Fibroblast of lung (primary cell): ENCODE measurements at regions not wholly inside any gene's neighbourhood (a gene's known extent, or its start where the extent isn't known, plus 50 kb on each side); places are given as distances from the start of the nearest gene placed in this dataset.

Experiments
- DNase-seq, 2 donors: peaks; one replicate each; pipeline versions ENCODE4 v3.0.0 to v3.0.0-alpha.2; 2010; ENCODE audit warnings: low read depth in 2 of 2
- H2AFZ ChIP-seq: 2 replicates; pipeline ENCODE4 v1.5.1; 2012; ENCODE audit warnings: low read length, control low read depth, inconsistent platforms
- H3K27ac ChIP-seq: 2 replicates; pipeline ENCODE4 v1.5.1; 2011; ENCODE audit warnings: low read length, control low read depth; ENCODE audit not compliant: insufficient read depth
- H3K27me3 ChIP-seq: 2 replicates; pipeline ENCODE4 v1.5.1; 2011; ENCODE audit warnings: mild to moderate bottlenecking, low read length; ENCODE audit not compliant: control insufficient read depth, insufficient read depth
- H3K36me3 ChIP-seq: 2 replicates; pipeline ENCODE4 v1.5.1; 2011; ENCODE audit warnings: low read length; ENCODE audit not compliant: control insufficient read depth, insufficient read depth
- H3K4me1 ChIP-seq: 2 replicates; pipeline ENCODE4 v1.5.1; 2011; ENCODE audit warnings: low read length; ENCODE audit not compliant: control insufficient read depth, insufficient read depth; ENCODE audit errors: extremely low read depth
- H3K4me2 ChIP-seq: 2 replicates; pipeline ENCODE4 v1.5.1; 2011; ENCODE audit warnings: low read length, control low read depth; ENCODE audit not compliant: insufficient read depth; ENCODE audit errors: extremely low read depth
- H3K4me3 ChIP-seq, 4 experiments: fragments of 200-600 bp in 1 of 4; sonication (generic) in 1 of 4; replicated peaks in 1 of 4; 2 replicates each; pipeline ENCODE4 v1.5.1; 2011 to 2016; ENCODE audit warnings: low read length in 4 of 4, low read depth in 3 of 4, mild to moderate bottlenecking in 3 of 4, control low read depth in 2 of 4, inconsistent platforms in 1 of 4, mixed read lengths in 1 of 4; ENCODE audit not compliant: insufficient read depth in 1 of 4; ENCODE audit errors: control extremely low read depth in 1 of 4
- H3K79me2 ChIP-seq: 2 replicates; pipeline ENCODE4 v1.5.1; 2012; ENCODE audit warnings: mild to moderate bottlenecking, low read length, inconsistent platforms; ENCODE audit not compliant: control insufficient read depth, insufficient read depth
- H3K9ac ChIP-seq: 2 replicates; pipeline ENCODE4 v1.5.1; 2011; ENCODE audit warnings: mild to moderate bottlenecking, low read length, control low read depth; ENCODE audit not compliant: insufficient read depth
- H3K9me3 ChIP-seq: 2 replicates; pipeline ENCODE4 v1.5.1; 2012; ENCODE audit warnings: low read depth, low read length; ENCODE audit not compliant: control insufficient read depth, insufficient read depth
- H4K20me1 ChIP-seq: 2 replicates; pipeline ENCODE4 v1.5.1; 2011; ENCODE audit warnings: low read length; ENCODE audit not compliant: control insufficient read depth, insufficient read depth; ENCODE audit errors: extremely low read depth
- CTCF ChIP-seq, 2 donors: IDR thresholded peaks in 1 of 2; conservative IDR thresholded peaks in 1 of 2; 1 replicate in 1 of 2; 2 replicates in 1 of 2; pipeline ENCODE4 v1.5.1; 2011 to 2012; ENCODE audit warnings: low read length in 2 of 2, control low read depth in 1 of 2, inconsistent platforms in 1 of 2, low read depth in 1 of 2, mild to moderate bottlenecking in 1 of 2
- EZH2 ChIP-seq: IDR thresholded peaks from 2 replicates; pipeline ENCODE4 v1.5.1; 2012; ENCODE audit warnings: low read length, control low read depth, mild to moderate bottlenecking; ENCODE audit errors: missing control alignments

- Histone ChIP-seq H3K79me2 (no peaks in the 10 kb centered on the region), H3K27ac (no peak overlapping the region), H3K4me2 (no peak overlapping the region), H3K9me3 (no peaks in the 10 kb centered on the region), H3K4me3 (no peak overlapping the region), H2AFZ (no peak overlapping the region), H3K27me3 (peaks cover 7% of the 10 kb centered on the region), H3K4me1 (no peaks in the 10 kb centered on the region), H4K20me1 (no peaks in the 10 kb centered on the region), H3K9ac (no peak overlapping the region), H3K36me3 (no peaks in the 10 kb centered on the region)
- no peak for DNase-seq
- TF ChIP-seq CTCF (conservative IDR thresholded peaks at IDR 0.05 in 1 of 2, IDR thresholded peaks at IDR 0.05 in 1 of 2; ENCODE audit: low read depth in 1 of 2, low read length in 2 of 2) (no peak), EZH2 (no peak)
Observed at GRCh38 chr12:31216479-31216878, 109.5 kb downstream of the SINHCAF start.

GRCh38 chr12:31217356-31218130 lies 108.4 kb downstream of the SINHCAF start:
- Histone ChIP-seq H4K20me1 (no peaks in the 10 kb centered on the region), H3K4me3 (no peak overlapping the region), H3K27me3 (peaks cover 7% of the 10 kb centered on the region), H2AFZ (no peak overlapping the region), H3K36me3 (no peaks in the 10 kb centered on the region), H3K27ac (no peak overlapping the region), H3K9me3 (no peaks in the 10 kb centered on the region), H3K79me2 (no peaks in the 10 kb centered on the region), H3K9ac (no peak overlapping the region), H3K4me1 (no peaks in the 10 kb centered on the region), H3K4me2 (no peak overlapping the region)
- DNase-seq, result no peak
- TF ChIP-seq CTCF (conservative IDR thresholded peaks at IDR 0.05 in 1 of 2, IDR thresholded peaks at IDR 0.05 in 1 of 2; ENCODE audit: low read depth in 1 of 2, low read length in 2 of 2) (no peak), EZH2 (no peak)

GRCh38 chr12:31218203-31219025 lies 107.5 kb downstream of the SINHCAF start:
- no peaks in the 10 kb centered on the region for H3K79me2 ChIP-seq
- no peaks in the 10 kb centered on the region for H4K20me1 ChIP-seq

More at GRCh38 chr12:31218203-31219025, 107.5 kb downstream of the SINHCAF start:
- no peak for DNase-seq
- H3K9ac ChIP-seq, result no peak overlapping the region
- H3K4me1 ChIP-seq, result no peaks in the 10 kb centered on the region
- TF ChIP-seq EZH2 (no peak), CTCF (conservative IDR thresholded peaks at IDR 0.05 in 1 of 2, IDR thresholded peaks at IDR 0.05 in 1 of 2; ENCODE audit: low read depth in 1 of 2, low read length in 2 of 2) (no peak)
- no peaks in the 10 kb centered on the region for H3K9me3 ChIP-seq
- H3K4me2 ChIP-seq, result no peak overlapping the region
- no peak overlapping the region for H2AFZ ChIP-seq
- peaks cover 7% of the 10 kb centered on the region for H3K27me3 ChIP-seq
- no peak overlapping the region for H3K27ac ChIP-seq
- no peaks in the 10 kb centered on the region for H3K36me3 ChIP-seq
- H3K4me3 ChIP-seq, result no peak overlapping the region
